Astrocyte of the cerebellum (primary cell): ENCODE measurements at regions not wholly inside any gene's neighbourhood (a gene's known extent, or its start where the extent isn't known, plus 50 kb on each side); places are given as distances from the start of the nearest gene placed in this dataset.

ENCODE experiments used
- DNase-seq: peaks from one replicate; pipeline ENCODE4 v3.0.0-alpha.2; 2011; ENCODE audit warnings: low read depth
- H3K4me3 ChIP-seq: 2 replicates; pipeline ENCODE4 v1.5.1; 2011; ENCODE audit warnings: mild to moderate bottlenecking, low read depth, low read length, moderate library complexity
- in situ Hi-C: cut with HindIII; loops from 2 replicates; pipeline ENCODE4 v1.10.0; 2017; ENCODE audit warnings: low sequenced_read_pairs
- TF ChIP-seq, protein P1 (sequence below): IDR thresholded peaks from 2 replicates; pipeline ENCODE4 v1.5.1; 2012; ENCODE audit warnings: low read length, low read depth, moderate library complexity, mild to moderate bottlenecking; ENCODE audit errors: missing control alignments

DNA sequence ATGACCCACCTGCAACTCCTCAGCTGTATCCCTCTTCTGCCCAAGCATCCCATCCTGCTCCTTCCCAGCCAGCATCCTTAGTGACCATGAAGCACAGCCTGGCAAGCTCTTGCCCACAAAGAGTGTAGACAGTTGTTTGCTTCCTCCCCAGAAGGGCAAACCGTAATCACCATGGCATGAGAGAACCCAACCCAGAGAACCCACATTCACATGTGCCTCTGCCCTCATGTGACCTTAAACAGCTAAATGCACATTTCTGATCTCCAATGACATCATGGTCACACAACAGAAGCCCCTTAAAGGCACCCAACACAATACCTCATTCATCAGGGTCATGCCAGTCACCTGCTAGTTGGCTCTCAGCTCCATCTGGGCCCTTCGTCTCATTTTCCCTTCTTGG, 162.8 kb upstream of the CDYL start:
- in situ Hi-C loops = no loop called here
- TF ChIP-seq, protein P1, sequence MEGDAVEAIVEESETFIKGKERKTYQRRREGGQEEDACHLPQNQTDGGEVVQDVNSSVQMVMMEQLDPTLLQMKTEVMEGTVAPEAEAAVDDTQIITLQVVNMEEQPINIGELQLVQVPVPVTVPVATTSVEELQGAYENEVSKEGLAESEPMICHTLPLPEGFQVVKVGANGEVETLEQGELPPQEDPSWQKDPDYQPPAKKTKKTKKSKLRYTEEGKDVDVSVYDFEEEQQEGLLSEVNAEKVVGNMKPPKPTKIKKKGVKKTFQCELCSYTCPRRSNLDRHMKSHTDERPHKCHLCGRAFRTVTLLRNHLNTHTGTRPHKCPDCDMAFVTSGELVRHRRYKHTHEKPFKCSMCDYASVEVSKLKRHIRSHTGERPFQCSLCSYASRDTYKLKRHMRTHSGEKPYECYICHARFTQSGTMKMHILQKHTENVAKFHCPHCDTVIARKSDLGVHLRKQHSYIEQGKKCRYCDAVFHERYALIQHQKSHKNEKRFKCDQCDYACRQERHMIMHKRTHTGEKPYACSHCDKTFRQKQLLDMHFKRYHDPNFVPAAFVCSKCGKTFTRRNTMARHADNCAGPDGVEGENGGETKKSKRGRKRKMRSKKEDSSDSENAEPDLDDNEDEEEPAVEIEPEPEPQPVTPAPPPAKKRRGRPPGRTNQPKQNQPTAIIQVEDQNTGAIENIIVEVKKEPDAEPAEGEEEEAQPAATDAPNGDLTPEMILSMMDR = no peak
- H3K4me3 ChIP-seq = no peak overlapping the region
- DNase-seq = no peak

DNA sequence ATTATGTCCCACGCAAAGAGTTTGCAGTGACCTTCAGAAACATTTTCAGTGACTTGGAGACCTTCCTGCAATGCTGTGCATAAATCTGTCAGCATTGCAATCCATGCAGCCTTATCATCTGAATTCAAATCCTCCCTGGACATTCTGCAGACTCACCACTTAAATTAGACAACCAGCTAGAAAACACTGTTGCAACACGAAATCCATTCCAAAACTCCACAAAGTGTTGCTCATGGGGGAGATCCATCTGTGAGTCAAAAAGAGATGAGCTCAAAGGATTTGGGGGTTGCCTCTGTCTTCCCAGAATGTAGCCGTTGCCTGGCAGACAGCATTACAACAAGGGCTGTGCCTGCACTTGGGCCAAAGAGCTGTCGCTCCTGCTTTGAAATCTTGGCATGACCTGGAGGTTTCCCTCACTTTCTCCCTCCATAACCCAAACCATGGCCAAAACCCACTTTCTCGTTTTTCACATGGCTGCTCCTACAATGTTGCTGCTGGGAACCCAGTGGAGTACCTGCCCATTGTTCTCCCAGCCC, 163.5 kb upstream of the CDYL start:
- in situ Hi-C loops = no loop called here
- H3K4me3 ChIP-seq = no peak overlapping the region
- DNase-seq = no peak

DNA sequence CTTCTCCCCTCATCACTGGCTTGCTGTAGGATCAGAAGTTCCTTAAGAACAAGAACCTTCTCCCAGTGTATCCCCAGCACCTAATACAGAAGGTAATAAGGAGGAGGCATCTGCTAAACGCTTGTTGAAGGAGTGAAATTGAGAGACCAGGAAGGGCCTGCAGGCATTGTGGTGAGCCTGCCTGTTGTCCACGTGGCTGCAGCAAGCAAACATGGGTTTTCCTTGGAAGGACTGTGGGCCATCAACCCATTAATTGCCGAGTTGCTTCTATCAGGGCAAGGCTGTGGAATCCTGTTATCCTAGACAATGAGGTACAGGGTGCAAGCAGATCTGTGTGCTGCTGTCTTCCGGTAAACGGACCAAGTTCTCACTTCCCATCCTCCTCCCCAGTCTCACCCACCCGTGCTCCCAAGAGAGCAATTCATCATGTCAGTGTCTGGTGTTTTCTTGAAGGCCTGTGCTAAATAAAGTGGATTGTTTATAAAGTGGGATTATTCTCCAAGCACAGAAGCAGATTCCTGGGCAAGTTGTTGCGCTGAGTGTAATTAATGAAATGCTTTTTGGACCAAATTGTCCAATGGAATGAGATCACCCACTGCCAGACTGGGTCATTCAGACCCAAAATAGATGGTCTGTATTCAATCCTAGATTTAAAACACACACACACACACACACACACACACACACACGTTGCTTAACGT, 164.6 kb upstream of the CDYL start:
- TF ChIP-seq, protein P1 = no peak
- no peak for DNase-seq
- H3K4me3 ChIP-seq = no peak overlapping the region
- in situ Hi-C loops = no loop called here

More for the DNA sequence above, 163.5 kb upstream of the CDYL start:
- TF ChIP-seq, protein P1 = no peak

DNA sequence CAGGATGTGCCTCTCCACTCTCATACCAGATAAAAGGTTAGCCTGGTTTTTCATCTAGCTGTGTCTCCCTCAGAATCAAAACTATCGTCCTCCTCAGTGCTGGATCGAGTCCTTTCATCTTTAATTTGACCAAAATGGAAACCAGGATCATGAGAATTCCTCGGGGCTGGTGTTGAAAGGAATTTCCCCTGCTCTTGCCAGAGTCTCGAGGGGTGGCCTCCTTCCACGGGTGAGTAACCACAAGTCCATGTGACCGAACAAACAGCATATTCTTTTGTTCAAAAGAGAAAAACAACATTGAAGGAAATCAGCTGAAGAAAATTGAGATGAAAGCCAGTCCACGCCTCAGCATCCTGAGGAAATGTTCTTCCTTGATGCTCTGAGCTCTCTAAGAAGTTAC, 165.9 kb upstream of the CDYL start:
- no peak overlapping the region for H3K4me3 ChIP-seq
- peak; percentile 92 for DNase-seq
- in situ Hi-C loops = no loop called here
- TF ChIP-seq, protein P1 = no peak

DNA sequence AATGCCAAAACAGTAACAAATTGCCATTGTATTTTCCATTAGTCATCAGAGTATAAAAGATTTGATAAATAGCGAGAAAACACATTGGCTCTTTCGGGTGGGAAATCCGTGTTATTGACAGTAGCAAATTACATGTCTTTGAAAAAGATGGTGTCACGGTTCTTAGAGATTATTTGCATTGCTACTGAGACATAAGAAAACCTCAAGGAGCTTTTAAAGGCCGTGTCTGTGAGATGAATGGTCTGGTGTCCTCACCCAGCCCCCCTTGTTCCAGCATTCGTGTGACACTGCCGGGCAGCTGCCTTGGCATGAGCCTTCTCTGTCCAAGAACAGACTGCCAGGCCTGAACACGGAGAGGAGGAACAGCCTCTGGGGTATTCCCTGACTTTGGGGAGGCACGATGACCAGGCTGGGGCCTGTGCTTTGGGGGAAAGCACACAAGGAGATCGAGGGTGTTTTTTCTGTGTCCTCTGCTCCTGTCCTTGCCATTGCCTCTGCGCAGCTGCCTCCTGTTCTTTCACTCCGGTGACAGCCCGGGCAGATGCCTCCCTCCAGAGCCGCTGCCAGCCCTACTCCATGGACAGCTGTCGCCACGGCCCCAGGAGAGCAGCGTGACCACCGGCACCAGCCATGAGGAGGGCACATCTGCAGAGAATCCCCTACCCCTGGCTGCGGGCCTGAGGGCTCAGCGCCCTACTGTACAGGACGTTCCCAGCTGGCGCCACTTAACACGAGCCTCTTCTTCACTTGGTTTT, 167.7 kb upstream of the CDYL start:
- in situ Hi-C loops = no loop called here
- no peak for DNase-seq
- TF ChIP-seq, protein P1 = no peak
- H3K4me3 ChIP-seq = no peak overlapping the region

DNA sequence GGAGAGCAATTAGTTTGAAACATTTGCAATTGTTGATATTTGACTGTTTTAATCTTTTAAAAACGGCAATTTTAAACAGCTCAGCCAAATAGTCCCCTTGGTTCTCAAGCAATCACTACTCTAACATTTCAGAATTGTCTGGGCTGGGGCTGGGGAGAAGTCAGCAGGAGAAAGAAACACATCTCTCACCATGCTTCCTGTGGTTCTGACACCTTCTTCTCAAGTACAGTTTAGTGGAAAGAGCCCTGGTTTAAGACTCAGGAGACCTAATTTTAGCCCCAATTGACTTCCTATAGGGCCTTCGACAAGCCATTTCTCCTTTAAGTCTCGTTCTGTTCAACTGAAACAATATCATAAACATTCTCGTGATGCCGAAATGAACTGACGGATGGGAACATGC, 168.4 kb upstream of the CDYL start:
- in situ Hi-C loops = no loop called here
- H3K4me3 ChIP-seq = no peak overlapping the region
- DNase-seq = peak; percentile 12
- TF ChIP-seq, protein P1 = no peak
